Astrocyte (in vitro differentiated cells and primary cell): ENCODE measurements at regions not wholly inside any gene's neighbourhood (a gene's known extent, or its start where the extent isn't known, plus 50 kb on each side); places are given as distances from the start of the nearest gene placed in this dataset.

Experiments used
- CTCF ChIP-seq: IDR thresholded peaks from 2 replicates; pipeline ENCODE4 v1.5.1; 2011; ENCODE audit warnings: low read depth, mild to moderate bottlenecking, inconsistent platforms, low read length, moderate library complexity; ENCODE audit not compliant: insufficient read depth
- EZH2 ChIP-seq: IDR thresholded peaks from 2 replicates; pipeline ENCODE4 v1.6.1; 2012; ENCODE audit warnings: mild to moderate bottlenecking, low read length, inconsistent platforms; ENCODE audit not compliant: insufficient read depth

- no peak for TF ChIP-seq CTCF
- no peak for TF ChIP-seq EZH2
Observed at GRCh38 chr2:60394463-60394862, 159.0 kb downstream of the BCL11A start.
